DND-41 (cell line): ENCODE measurements at regions not wholly inside any gene's neighbourhood (a gene's known extent, or its start where the extent isn't known, plus 50 kb on each side); places are given as distances from the start of the nearest gene placed in this dataset.
"Not testable (repeated sequence)": the region's sequence is repeated elsewhere in the genome, so short reads cannot be mapped to it uniquely, and the experiment has no call there.

Experiments used
- EZH2 ChIP-seq: IDR thresholded peaks from 3 replicates; pipeline ENCODE4 v1.6.1; 2012; ENCODE audit warnings: borderline replicate concordance, low read depth, mild to moderate bottlenecking, moderate library complexity, low read length, inconsistent platforms; ENCODE audit not compliant: severe bottlenecking
- TF ChIP-seq, protein P1 (sequence below): IDR thresholded peaks from 2 replicates; pipeline ENCODE4 v1.5.1; 2012; ENCODE audit warnings: borderline replicate concordance, low read length, moderate library complexity, mild to moderate bottlenecking; ENCODE audit not compliant: poor library complexity, severe bottlenecking; ENCODE audit errors: extremely low read depth

GRCh38 chr14:105765072-105765825 is 238.9 kb downstream of the TMEM121 start:
- TF ChIP-seq, protein P1, sequence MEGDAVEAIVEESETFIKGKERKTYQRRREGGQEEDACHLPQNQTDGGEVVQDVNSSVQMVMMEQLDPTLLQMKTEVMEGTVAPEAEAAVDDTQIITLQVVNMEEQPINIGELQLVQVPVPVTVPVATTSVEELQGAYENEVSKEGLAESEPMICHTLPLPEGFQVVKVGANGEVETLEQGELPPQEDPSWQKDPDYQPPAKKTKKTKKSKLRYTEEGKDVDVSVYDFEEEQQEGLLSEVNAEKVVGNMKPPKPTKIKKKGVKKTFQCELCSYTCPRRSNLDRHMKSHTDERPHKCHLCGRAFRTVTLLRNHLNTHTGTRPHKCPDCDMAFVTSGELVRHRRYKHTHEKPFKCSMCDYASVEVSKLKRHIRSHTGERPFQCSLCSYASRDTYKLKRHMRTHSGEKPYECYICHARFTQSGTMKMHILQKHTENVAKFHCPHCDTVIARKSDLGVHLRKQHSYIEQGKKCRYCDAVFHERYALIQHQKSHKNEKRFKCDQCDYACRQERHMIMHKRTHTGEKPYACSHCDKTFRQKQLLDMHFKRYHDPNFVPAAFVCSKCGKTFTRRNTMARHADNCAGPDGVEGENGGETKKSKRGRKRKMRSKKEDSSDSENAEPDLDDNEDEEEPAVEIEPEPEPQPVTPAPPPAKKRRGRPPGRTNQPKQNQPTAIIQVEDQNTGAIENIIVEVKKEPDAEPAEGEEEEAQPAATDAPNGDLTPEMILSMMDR: not testable (repeated sequence)
- not testable (repeated sequence) for TF ChIP-seq EZH2
